ENCODE measurements at regions not wholly inside any gene's neighbourhood (a gene's known extent, or its start where the extent isn't known, plus 50 kb on each side); places are given as distances from the start of the nearest gene placed in this dataset.

DNA sequence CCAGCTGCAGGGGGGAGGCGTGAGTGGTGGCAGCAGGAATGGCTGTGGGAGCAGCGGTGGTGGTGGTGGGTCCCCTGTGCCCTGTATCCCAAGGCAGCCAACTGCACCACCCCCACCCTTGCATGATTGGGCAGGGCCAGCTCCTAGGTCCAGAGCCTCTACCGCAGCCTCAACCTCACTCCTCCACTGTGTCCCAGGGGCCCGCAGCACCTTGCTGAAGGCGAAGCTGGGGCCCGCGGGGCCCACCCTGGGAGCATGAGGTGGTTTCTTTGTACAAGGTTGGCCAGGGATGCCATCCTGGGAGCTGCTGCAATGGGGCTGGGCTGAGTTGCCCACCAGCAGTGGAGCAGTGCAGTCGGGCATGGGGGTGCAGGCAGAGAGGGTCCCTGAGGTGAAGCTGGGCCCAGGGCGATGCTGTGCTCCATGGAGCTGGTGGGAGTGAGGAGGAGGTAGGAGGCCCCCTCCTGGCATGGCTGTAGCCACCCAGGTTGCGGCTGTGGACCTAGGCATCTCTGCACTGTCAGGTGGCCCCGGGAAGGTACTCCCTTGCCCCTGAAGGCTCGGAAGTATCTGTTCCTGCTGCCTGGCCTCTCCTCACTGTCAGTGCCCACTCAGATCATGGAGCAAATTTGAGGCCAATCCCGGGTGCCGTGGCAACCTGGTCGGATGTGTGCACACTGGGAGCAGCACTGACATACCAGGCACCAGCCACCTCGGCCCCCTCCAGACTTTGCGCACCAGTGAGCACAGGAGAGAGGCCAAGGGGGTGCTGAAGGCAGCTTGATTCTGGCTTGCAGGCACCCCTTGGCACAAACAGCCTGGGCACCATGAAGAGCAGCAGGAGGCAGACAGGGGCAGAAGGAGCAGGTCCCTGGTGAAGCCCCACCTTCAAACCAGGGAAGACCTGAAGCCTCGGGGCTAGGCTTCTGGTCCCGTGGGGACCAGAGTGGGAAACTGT is 60.2 kb upstream of the L3MBTL3 start:
- Histone ChIP-seq H3K4me1 (ENCODE audit: control insufficient read depth in 2 of 3, insufficient read depth in 2 of 3, low read depth in 1 of 3, low read length in 3 of 3) (no peaks in the 10 kb centered on the region), H3K4me3 (ENCODE audit: low read length in 3 of 3) (no peak overlapping the region), H3K36me3 (ENCODE audit: control insufficient read depth in 2 of 3, insufficient read depth in 3 of 3, low read length in 3 of 3) (no peaks in the 10 kb centered on the region), H3K9me3 (ENCODE audit: control insufficient read depth in 2 of 3, insufficient read depth in 1 of 3, low read length in 3 of 3) (no peaks in the 10 kb centered on the region), H3K27me3 (ENCODE audit: control insufficient read depth, insufficient read depth, low read length) (no peaks in the 10 kb centered on the region), H3K9ac (ENCODE audit: low read length in 3 of 3) (no peak overlapping the region), H3K27ac (ENCODE audit: low read depth in 2 of 2, low read length in 2 of 2) (no peak overlapping the region)
- TF ChIP-seq, protein P1, sequence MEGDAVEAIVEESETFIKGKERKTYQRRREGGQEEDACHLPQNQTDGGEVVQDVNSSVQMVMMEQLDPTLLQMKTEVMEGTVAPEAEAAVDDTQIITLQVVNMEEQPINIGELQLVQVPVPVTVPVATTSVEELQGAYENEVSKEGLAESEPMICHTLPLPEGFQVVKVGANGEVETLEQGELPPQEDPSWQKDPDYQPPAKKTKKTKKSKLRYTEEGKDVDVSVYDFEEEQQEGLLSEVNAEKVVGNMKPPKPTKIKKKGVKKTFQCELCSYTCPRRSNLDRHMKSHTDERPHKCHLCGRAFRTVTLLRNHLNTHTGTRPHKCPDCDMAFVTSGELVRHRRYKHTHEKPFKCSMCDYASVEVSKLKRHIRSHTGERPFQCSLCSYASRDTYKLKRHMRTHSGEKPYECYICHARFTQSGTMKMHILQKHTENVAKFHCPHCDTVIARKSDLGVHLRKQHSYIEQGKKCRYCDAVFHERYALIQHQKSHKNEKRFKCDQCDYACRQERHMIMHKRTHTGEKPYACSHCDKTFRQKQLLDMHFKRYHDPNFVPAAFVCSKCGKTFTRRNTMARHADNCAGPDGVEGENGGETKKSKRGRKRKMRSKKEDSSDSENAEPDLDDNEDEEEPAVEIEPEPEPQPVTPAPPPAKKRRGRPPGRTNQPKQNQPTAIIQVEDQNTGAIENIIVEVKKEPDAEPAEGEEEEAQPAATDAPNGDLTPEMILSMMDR (IDR thresholded peaks at IDR 0.05; ENCODE audit: borderline replicate concordance, extremely low read depth, insufficient read depth) = no peak
- FAIRE-seq (no peak), DNase-seq (peak in 1 of 5 donors; percentile 60)
- intact Hi-C loops (cut with DNase I) = no loop called here

DNA sequence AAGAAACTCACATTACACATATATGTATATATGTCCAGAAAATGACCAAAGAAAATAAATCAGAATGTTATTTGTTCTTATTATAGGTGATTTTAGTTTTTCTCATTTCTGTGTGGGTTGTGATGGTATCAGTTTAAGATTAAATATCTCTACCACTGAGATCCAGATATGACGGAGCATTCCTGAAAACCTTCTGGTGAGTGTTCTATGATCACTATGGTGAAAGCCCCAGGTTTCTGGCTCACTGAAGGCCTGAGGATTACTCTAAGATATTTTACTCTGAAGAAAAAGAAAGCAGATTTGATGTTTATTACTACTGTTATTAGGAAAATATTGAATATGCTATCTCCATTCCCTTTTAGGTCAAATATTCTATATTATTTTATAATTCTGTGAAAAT is 62.8 kb upstream of the L3MBTL3 start:
- H3K9ac ChIP-seq (ENCODE audit: low read length in 3 of 3) = no peak overlapping the region
- H3K4me1 ChIP-seq (ENCODE audit: control insufficient read depth in 2 of 3, insufficient read depth in 2 of 3, low read depth in 1 of 3, low read length in 3 of 3) = no peaks in the 10 kb centered on the region
- intact Hi-C loops (cut with DNase I) = no loop called here
- no peaks in the 10 kb centered on the region for H3K36me3 ChIP-seq (ENCODE audit: control insufficient read depth in 2 of 3, insufficient read depth in 3 of 3, low read length in 3 of 3)
- DNase-seq (no peak), FAIRE-seq (no peak)
- no peak overlapping the region for H3K4me3 ChIP-seq (ENCODE audit: low read length in 3 of 3)
- no peaks in the 10 kb centered on the region for H3K27me3 ChIP-seq (ENCODE audit: control insufficient read depth, insufficient read depth, low read length)
- TF ChIP-seq, protein P1 (IDR thresholded peaks at IDR 0.05; ENCODE audit: borderline replicate concordance, extremely low read depth, insufficient read depth) = no peak
- H3K9me3 ChIP-seq (ENCODE audit: control insufficient read depth in 2 of 3, insufficient read depth in 1 of 3, low read length in 3 of 3) = no peaks in the 10 kb centered on the region
- H3K27ac ChIP-seq (ENCODE audit: low read depth in 2 of 2, low read length in 2 of 2) = no peak overlapping the region

DNA sequence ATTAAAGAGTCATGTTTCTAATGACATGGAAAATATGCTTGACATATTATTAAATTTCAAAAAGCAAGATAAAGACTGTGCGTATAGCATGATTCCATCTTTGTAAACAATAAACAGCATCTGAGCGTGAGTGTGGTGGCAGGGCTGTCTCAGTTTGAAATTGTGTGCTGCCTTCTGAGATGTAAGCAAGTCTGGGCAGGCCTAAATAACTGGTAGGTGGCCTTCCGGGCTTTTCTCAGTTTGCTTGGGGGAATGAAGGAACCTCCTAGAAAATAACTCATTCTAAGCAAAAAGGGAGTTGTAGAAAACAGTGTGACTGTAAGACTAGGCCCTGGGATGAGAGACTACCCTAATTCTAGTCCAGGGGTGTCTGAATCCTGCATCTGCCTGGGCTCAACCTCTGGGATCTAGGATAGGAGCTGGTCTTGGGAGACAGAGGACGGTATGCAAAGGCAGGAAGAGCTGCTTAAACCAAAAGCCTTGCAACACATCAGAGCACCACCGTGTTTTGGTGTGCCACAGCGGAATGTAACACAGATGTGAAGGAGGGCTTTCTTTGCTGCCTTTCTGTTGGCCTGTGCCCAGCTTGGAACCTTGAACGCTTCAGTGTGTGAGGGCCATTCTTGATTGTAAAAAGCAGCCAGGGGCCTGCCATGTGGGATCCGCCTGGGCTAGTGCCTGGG is 63.5 kb upstream of the L3MBTL3 start:
- Histone ChIP-seq H3K4me1 (ENCODE audit: control insufficient read depth in 2 of 3, insufficient read depth in 2 of 3, low read depth in 1 of 3, low read length in 3 of 3) (no peaks in the 10 kb centered on the region), H3K4me3 (ENCODE audit: low read length in 3 of 3) (no peak overlapping the region), H3K9me3 (ENCODE audit: control insufficient read depth in 2 of 3, insufficient read depth in 1 of 3, low read length in 3 of 3) (no peaks in the 10 kb centered on the region), H3K27me3 (ENCODE audit: control insufficient read depth, insufficient read depth, low read length) (no peaks in the 10 kb centered on the region), H3K27ac (ENCODE audit: low read depth in 2 of 2, low read length in 2 of 2) (no peak overlapping the region), H3K9ac (ENCODE audit: low read length in 3 of 3) (no peak overlapping the region), H3K36me3 (ENCODE audit: control insufficient read depth in 2 of 3, insufficient read depth in 3 of 3, low read length in 3 of 3) (no peaks in the 10 kb centered on the region)
- no peak for FAIRE-seq
- intact Hi-C loops (cut with DNase I) = no loop called here
- DNase-seq = no peak
- TF ChIP-seq, protein P1 (IDR thresholded peaks at IDR 0.05; ENCODE audit: borderline replicate concordance, extremely low read depth, insufficient read depth) = no peak

All from kidney (tissue), 13 donors.